GM12872 (cell line): ENCODE measurements at regions not wholly inside any gene's neighbourhood (a gene's known extent, or its start where the extent isn't known, plus 50 kb on each side); places are given as distances from the start of the nearest gene placed in this dataset.

Source experiments
- CTCF ChIP-seq: IDR thresholded peaks from 3 replicates; pipeline ENCODE4 v1.5.1; 2011; ENCODE audit warnings: low read depth, mild to moderate bottlenecking, low read length, moderate library complexity; ENCODE audit not compliant: insufficient read depth

- TF ChIP-seq CTCF = no peak
These were observed 785.0 kb upstream of the TSPY4 start for GRCh38 chrY:8552168-8552805.

- TF ChIP-seq CTCF = no peak
These were observed 783.6 kb upstream of the TSPY4 start for GRCh38 chrY:8553614-8554013.

GRCh38 chrY:8561385-8561784, 775.9 kb upstream of the TSPY4 start:
- TF ChIP-seq CTCF = no peak

GRCh38 chrY:8562456-8563090, 774.7 kb upstream of the TSPY4 start:
- TF ChIP-seq CTCF = no peak

- no peak for TF ChIP-seq CTCF
These were observed 772.8 kb upstream of the TSPY4 start for GRCh38 chrY:8564421-8564820.

- no peak for TF ChIP-seq CTCF
These were observed 771.1 kb upstream of the TSPY4 start for GRCh38 chrY:8566198-8566597.

GRCh38 chrY:8570384-8570783, 766.9 kb upstream of the TSPY4 start:
- TF ChIP-seq CTCF = no peak
